Suprapubic skin (tissue), 4 donors: ENCODE measurements at regions not wholly inside any gene's neighbourhood (a gene's known extent, or its start where the extent isn't known, plus 50 kb on each side); places are given as distances from the start of the nearest gene placed in this dataset.

ENCODE experiments used
- EP300 ChIP-seq: sonication (generic); formaldehyde crosslinking; IDR thresholded peaks from one replicate; pipeline ENCODE4 v1.6.1; 2017; ENCODE audit warnings: antibody characterized with exemption
- POLR2AphosphoS5 ChIP-seq, 3 donors: sonication (generic); formaldehyde crosslinking; IDR thresholded peaks; one replicate each; pipeline ENCODE4 v1.6.1; 2017; ENCODE audit warnings: antibody characterized with exemption in 3 of 3
- TF ChIP-seq, protein P1 (sequence below), 2 donors: fragments of 200-600 bp in 1 of 2; fragments of 450-650 bp in 1 of 2; sonication (generic) in 1 of 2; IDR thresholded peaks; one replicate each; pipeline ENCODE4 v1.5.1; 2016 to 2019; ENCODE audit warnings: antibody characterized with exemption in 2 of 2, mild to moderate bottlenecking in 1 of 2, moderate library complexity in 1 of 2

DNA sequence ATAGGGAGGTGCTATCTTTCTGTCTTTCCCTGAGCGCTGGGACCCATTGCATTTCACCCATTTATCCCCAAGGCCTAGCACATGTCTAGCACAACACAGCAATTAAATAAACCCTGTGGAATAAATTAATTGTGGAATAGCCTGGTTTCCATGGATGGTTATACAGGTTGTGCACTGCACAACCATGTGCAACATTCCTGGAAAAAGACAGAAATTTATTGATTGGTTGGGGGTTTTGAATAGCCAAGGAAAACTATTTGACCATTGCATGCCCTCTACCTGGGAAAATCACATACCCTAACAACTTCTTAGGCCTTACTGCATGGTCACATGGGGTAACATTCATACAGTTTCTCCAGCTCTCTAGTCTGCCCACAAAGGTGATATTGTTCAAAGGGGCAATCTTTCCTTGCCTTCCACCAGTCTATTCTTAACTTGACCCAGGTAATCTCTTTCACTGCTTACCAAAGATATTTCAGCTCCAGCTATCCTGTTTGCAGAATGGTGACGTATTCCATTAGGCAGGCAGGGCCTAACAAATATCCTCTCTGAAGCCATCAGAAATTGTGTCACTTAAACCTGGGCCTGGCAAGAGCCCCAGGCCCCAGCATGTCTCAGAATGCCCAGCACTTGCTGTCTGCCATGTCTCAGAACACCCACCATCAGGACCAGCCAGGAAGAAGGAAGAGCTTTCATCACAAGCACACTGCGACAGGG is 157.9 kb upstream of the RAB4A start:
- TF ChIP-seq POLR2AphosphoS5 (IDR thresholded peaks at IDR 0.05) = no peak
- TF ChIP-seq, protein P1, sequence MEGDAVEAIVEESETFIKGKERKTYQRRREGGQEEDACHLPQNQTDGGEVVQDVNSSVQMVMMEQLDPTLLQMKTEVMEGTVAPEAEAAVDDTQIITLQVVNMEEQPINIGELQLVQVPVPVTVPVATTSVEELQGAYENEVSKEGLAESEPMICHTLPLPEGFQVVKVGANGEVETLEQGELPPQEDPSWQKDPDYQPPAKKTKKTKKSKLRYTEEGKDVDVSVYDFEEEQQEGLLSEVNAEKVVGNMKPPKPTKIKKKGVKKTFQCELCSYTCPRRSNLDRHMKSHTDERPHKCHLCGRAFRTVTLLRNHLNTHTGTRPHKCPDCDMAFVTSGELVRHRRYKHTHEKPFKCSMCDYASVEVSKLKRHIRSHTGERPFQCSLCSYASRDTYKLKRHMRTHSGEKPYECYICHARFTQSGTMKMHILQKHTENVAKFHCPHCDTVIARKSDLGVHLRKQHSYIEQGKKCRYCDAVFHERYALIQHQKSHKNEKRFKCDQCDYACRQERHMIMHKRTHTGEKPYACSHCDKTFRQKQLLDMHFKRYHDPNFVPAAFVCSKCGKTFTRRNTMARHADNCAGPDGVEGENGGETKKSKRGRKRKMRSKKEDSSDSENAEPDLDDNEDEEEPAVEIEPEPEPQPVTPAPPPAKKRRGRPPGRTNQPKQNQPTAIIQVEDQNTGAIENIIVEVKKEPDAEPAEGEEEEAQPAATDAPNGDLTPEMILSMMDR (IDR thresholded peaks at IDR 0.05) = no peak
- TF ChIP-seq EP300 = no peak
